ENCODE measurements at regions not wholly inside any gene's neighbourhood (a gene's known extent, or its start where the extent isn't known, plus 50 kb on each side); places are given as distances from the start of the nearest gene placed in this dataset.

- DNase-seq (ENCODE audit: low read depth) = no peak
- no peak for TF ChIP-seq CTCF (IDR thresholded peaks at IDR 0.05; ENCODE audit: low read depth, low read length, missing control alignments)
- no peak overlapping the region for H3K4me3 ChIP-seq (ENCODE audit: low read depth, low read length)
These were observed 332.2 kb downstream of the ALG10 start for GRCh38 chr12:34354239-34355200.

- no peak for DNase-seq (ENCODE audit: low read depth)
These were observed 334.1 kb downstream of the ALG10 start for GRCh38 chr12:34356233-34356987.

GRCh38 chr12:34357791-34358190, 335.5 kb downstream of the ALG10 start:
- no peak for TF ChIP-seq CTCF (IDR thresholded peaks at IDR 0.05; ENCODE audit: low read depth, low read length, missing control alignments)
- no peak for DNase-seq (ENCODE audit: low read depth)
- no peak overlapping the region for H3K4me3 ChIP-seq (ENCODE audit: low read depth, low read length)

More at GRCh38 chr12:34356233-34356987, 334.1 kb downstream of the ALG10 start:
- no peak overlapping the region for H3K4me3 ChIP-seq (ENCODE audit: low read depth, low read length)
- no peak for TF ChIP-seq CTCF (IDR thresholded peaks at IDR 0.05; ENCODE audit: low read depth, low read length, missing control alignments)

- no peak for TF ChIP-seq CTCF (IDR thresholded peaks at IDR 0.05; ENCODE audit: low read depth, low read length, missing control alignments)
- DNase-seq (ENCODE audit: low read depth) = no peak
- H3K4me3 ChIP-seq (ENCODE audit: low read depth, low read length) = no peak overlapping the region
These were observed 335.9 kb downstream of the ALG10 start for GRCh38 chr12:34358198-34358597.

DNA sequence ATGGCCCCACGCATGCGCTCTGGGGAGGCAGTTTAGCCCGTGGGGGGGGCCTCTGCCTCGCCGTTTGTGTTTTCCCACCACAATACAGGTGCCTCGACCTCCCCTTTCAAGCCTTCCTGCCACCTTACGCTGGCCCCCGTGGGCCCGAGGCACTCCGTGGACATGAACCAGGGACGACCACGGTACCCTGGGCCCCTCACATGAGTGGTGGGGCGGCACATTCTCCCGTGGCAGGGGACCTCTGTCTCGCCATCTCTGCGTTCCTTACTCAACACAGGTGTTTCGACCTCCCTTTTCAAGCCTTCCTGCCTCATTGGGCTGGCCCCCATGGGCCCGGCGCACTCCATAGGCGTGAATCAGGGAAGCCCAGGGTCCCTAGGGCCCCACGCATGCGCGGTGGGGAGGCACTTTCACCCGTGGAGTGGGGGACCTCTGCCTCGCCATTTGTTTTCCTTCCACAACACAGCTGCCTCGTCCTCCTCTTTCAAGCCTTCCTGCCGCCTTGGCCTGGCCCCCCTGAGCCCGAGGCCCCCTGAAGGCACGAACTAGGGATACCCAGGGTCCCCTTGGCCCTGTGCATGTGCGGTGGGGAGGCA, 339.5 kb downstream of the ALG10 start:
- TF ChIP-seq CTCF (IDR thresholded peaks at IDR 0.05; ENCODE audit: low read depth, low read length, missing control alignments) = no peak
- H3K4me3 ChIP-seq (ENCODE audit: low read depth, low read length) = no peak overlapping the region
- DNase-seq (ENCODE audit: low read depth) = no peak

DNA sequence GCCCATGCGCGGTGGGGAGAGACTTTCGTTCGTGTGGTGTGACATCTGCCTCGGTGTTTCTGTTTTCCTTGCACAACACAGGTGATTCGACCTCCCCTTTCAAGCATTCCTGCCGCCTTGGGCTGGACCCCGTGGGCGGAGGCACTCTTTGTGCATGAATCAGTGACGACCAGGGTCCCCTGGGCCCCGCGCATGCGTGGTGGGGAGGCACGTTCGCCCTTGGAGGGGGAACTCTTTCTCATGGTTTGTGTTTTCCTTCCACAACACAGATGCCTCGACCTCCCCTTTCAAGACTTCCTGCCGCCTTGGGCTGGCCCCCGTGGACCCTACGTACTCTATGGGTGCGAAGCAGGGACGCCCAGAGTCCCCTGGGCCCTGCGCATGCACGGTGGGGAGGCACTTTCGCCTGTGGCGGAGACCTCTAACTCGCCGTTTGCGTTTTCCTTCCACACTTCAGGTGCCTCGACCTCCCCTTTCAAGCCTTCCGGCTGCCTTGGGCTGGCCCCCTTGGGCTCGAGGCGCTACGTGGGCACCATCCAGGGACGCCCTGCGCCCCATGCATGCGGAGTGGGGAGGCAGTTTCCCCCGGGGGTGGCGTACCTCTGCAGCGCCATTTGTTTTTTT, 340.9 kb downstream of the ALG10 start:
- no peak overlapping the region for H3K4me3 ChIP-seq (ENCODE audit: low read depth, low read length)
- DNase-seq (ENCODE audit: low read depth) = no peak
- no peak for TF ChIP-seq CTCF (IDR thresholded peaks at IDR 0.05; ENCODE audit: low read depth, low read length, missing control alignments)
